ENCODE measurements at regions not wholly inside any gene's neighbourhood (a gene's known extent, or its start where the extent isn't known, plus 50 kb on each side); places are given as distances from the start of the nearest gene placed in this dataset.

GRCh38 chr3:23648996-23649395 is 156.8 kb upstream of the UBE2E1 start:
- Histone ChIP-seq H3K4me2 (ENCODE audit: low read depth, low read length, poor library complexity, severe bottlenecking) (no peak overlapping the region), H3K9me2 (replicated peaks; ENCODE audit: insufficient read depth, low read length) (no peaks in the 10 kb centered on the region)
- no peak for TF ChIP-seq CTCF (IDR thresholded peaks at IDR 0.05; ENCODE audit: insufficient read depth, low read length, poor library complexity, severe bottlenecking)
- no peak for TF ChIP-seq EZH2phosphoT487 (conservative IDR thresholded peaks at IDR 0.05; ENCODE audit: low read length)

GRCh38 chr3:23649448-23649847 is 156.3 kb upstream of the UBE2E1 start:
- TF ChIP-seq EZH2phosphoT487 (conservative IDR thresholded peaks at IDR 0.05; ENCODE audit: low read length): no peak
- no peak for TF ChIP-seq CTCF (IDR thresholded peaks at IDR 0.05; ENCODE audit: insufficient read depth, low read length, poor library complexity, severe bottlenecking)

More at GRCh38 chr3:23648996-23649395, 156.8 kb upstream of the UBE2E1 start:
- H3K9ac ChIP-seq (ENCODE audit: low read length): no peak overlapping the region
- no peaks in the 10 kb centered on the region for H3K27me3 ChIP-seq (ENCODE audit: low read length)
- H3K9me3 ChIP-seq (ENCODE audit: insufficient read depth, low read length): no peaks in the 10 kb centered on the region
- no peaks in the 10 kb centered on the region for H3K79me2 ChIP-seq (ENCODE audit: insufficient read depth, low read length)
- no peaks in the 10 kb centered on the region for H4K20me1 ChIP-seq (ENCODE audit: low read depth, low read length)
- no peak overlapping the region for H3K4me3 ChIP-seq (ENCODE audit: insufficient read depth, low read length, poor library complexity, severe bottlenecking)
- H3K36me3 ChIP-seq (ENCODE audit: low read length): no peaks in the 10 kb centered on the region
- H2AFZ ChIP-seq (ENCODE audit: low read depth, low read length, severe bottlenecking): no peak overlapping the region
- H3K27ac ChIP-seq (ENCODE audit: low read depth, low read length): no peak overlapping the region
- 0 out of 2 replicates have a peak, but pooled peaks cover 8% of the 10 kb centered on the region for H3F3A ChIP-seq (ENCODE audit: insufficient read depth)

GRCh38 chr3:23650371-23651140 is 155.2 kb upstream of the UBE2E1 start:
- no peak overlapping the region for H2AFZ ChIP-seq (ENCODE audit: low read depth, low read length, severe bottlenecking)
- TF ChIP-seq EZH2phosphoT487 (conservative IDR thresholded peaks at IDR 0.05; ENCODE audit: low read length) (no peak), CTCF (IDR thresholded peaks at IDR 0.05; ENCODE audit: insufficient read depth, low read length, poor library complexity, severe bottlenecking) (no peak)
- H3F3A ChIP-seq (ENCODE audit: insufficient read depth): 0 out of 2 replicates have a peak, but pooled peaks cover 8% of the 10 kb centered on the region
- no peaks in the 10 kb centered on the region for H3K36me3 ChIP-seq (ENCODE audit: low read length)
- no peaks in the 10 kb centered on the region for H3K9me2 ChIP-seq (replicated peaks; ENCODE audit: insufficient read depth, low read length)
- H3K27ac ChIP-seq (ENCODE audit: low read depth, low read length): no peak overlapping the region
- peaks cover under 1% of the 10 kb centered on the region; the same call in 1 of the 2 replicates for H3K9me3 ChIP-seq (ENCODE audit: insufficient read depth, low read length)
- no peak overlapping the region for H3K4me3 ChIP-seq (ENCODE audit: insufficient read depth, low read length, poor library complexity, severe bottlenecking)
- H3K27me3 ChIP-seq (ENCODE audit: low read length): no peaks in the 10 kb centered on the region
- H3K79me2 ChIP-seq (ENCODE audit: insufficient read depth, low read length): no peaks in the 10 kb centered on the region
- H4K20me1 ChIP-seq (ENCODE audit: low read depth, low read length): no peaks in the 10 kb centered on the region
- H3K4me2 ChIP-seq (ENCODE audit: low read depth, low read length, poor library complexity, severe bottlenecking): no peak overlapping the region
- H3K9ac ChIP-seq (ENCODE audit: low read length): no peak overlapping the region

More at GRCh38 chr3:23649448-23649847, 156.3 kb upstream of the UBE2E1 start:
- Histone ChIP-seq H3K27me3 (ENCODE audit: low read length) (no peaks in the 10 kb centered on the region), H3F3A (ENCODE audit: insufficient read depth) (0 out of 2 replicates have a peak, but pooled peaks cover 8% of the 10 kb centered on the region), H3K4me2 (ENCODE audit: low read depth, low read length, poor library complexity, severe bottlenecking) (no peak overlapping the region), H3K36me3 (ENCODE audit: low read length) (no peaks in the 10 kb centered on the region), H4K20me1 (ENCODE audit: low read depth, low read length) (no peaks in the 10 kb centered on the region), H2AFZ (ENCODE audit: low read depth, low read length, severe bottlenecking) (no peak overlapping the region), H3K79me2 (ENCODE audit: insufficient read depth, low read length) (no peaks in the 10 kb centered on the region), H3K9ac (ENCODE audit: low read length) (no peak overlapping the region), H3K27ac (ENCODE audit: low read depth, low read length) (no peak overlapping the region), H3K9me2 (replicated peaks; ENCODE audit: insufficient read depth, low read length) (no peaks in the 10 kb centered on the region), H3K9me3 (ENCODE audit: insufficient read depth, low read length) (no peaks in the 10 kb centered on the region), H3K4me3 (ENCODE audit: insufficient read depth, low read length, poor library complexity, severe bottlenecking) (no peak overlapping the region)
